ENCODE measurements at regions not wholly inside any gene's neighbourhood (a gene's known extent, or its start where the extent isn't known, plus 50 kb on each side); places are given as distances from the start of the nearest gene placed in this dataset.

DNA sequence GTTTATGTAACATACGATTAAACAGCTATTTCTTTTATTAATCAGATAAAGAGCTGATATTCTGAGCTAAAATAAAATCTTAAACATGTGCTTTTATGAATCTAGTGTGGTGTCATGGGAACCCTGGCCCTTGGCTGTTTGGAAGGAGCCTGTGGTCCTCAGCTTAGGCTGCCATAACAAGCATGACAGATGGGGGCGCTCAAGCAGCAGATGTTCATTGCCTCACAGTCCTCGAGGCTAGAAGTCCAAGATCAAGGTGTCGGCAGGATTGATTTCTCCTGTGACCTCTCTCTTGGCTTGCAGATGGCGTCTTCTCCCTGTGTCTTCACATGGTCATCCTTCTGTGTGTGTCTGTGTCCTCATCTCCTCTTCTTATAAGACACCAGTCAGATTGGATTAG is 448.2 kb downstream of the GADD45G start:
- H3K36me3 ChIP-seq (ENCODE audit: insufficient read depth, low read length): no peaks in the 10 kb centered on the region
- no peaks in the 10 kb centered on the region for H3F3A ChIP-seq (ENCODE audit: insufficient read depth, low read length, poor library complexity, severe bottlenecking)
- no peak overlapping the region for H2AFZ ChIP-seq (ENCODE audit: low read depth, low read length)
- H3K9ac ChIP-seq (ENCODE audit: low read length): no peak overlapping the region
- H3K27ac ChIP-seq (ENCODE audit: low read length): no peak overlapping the region
- no peaks in the 10 kb centered on the region for H3K9me3 ChIP-seq (ENCODE audit: low read length)
- H3K9me2 ChIP-seq (ENCODE audit: insufficient read depth, low read length): no peaks in the 10 kb centered on the region
- no peaks in the 10 kb centered on the region for H3K79me2 ChIP-seq (replicated peaks; ENCODE audit: insufficient read depth, low read length)
- H4K20me1 ChIP-seq (ENCODE audit: insufficient read depth): no peaks in the 10 kb centered on the region
- no peaks in the 10 kb centered on the region for H3K27me3 ChIP-seq (ENCODE audit: insufficient read depth, low read depth, low read length)
- TF ChIP-seq EP300 (conservative IDR thresholded peaks at IDR 0.05; ENCODE audit: poor library complexity, severe bottlenecking) (no peak), SMC3 (conservative IDR thresholded peaks at IDR 0.05; ENCODE audit: poor library complexity) (no peak), RAD21 (conservative IDR thresholded peaks at IDR 0.05) (no peak), EZH2 (IDR thresholded peaks at IDR 0.05; ENCODE audit: borderline replicate concordance, insufficient read depth, low read length, poor library complexity, severe bottlenecking) (no peak), TAF1 (IDR thresholded peaks at IDR 0.05; ENCODE audit: low read depth) (no peak), MXI1 (conservative IDR thresholded peaks at IDR 0.05; ENCODE audit: poor library complexity, severe bottlenecking) (no peak), POLR2AphosphoS5 (IDR thresholded peaks at IDR 0.05) (no peak), REST (IDR thresholded peaks at IDR 0.05; ENCODE audit: borderline replicate concordance) (no peak)
- TF ChIP-seq, protein P1, sequence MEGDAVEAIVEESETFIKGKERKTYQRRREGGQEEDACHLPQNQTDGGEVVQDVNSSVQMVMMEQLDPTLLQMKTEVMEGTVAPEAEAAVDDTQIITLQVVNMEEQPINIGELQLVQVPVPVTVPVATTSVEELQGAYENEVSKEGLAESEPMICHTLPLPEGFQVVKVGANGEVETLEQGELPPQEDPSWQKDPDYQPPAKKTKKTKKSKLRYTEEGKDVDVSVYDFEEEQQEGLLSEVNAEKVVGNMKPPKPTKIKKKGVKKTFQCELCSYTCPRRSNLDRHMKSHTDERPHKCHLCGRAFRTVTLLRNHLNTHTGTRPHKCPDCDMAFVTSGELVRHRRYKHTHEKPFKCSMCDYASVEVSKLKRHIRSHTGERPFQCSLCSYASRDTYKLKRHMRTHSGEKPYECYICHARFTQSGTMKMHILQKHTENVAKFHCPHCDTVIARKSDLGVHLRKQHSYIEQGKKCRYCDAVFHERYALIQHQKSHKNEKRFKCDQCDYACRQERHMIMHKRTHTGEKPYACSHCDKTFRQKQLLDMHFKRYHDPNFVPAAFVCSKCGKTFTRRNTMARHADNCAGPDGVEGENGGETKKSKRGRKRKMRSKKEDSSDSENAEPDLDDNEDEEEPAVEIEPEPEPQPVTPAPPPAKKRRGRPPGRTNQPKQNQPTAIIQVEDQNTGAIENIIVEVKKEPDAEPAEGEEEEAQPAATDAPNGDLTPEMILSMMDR (IDR thresholded peaks at IDR 0.05; ENCODE audit: poor library complexity, severe bottlenecking): no peak
- H3K4me2 ChIP-seq (ENCODE audit: low read length): no peak overlapping the region
- H3K4me3 ChIP-seq (ENCODE audit: low read length): no peak overlapping the region

- H2AFZ ChIP-seq (ENCODE audit: low read depth, low read length): no peak overlapping the region
- TF ChIP-seq SMC3 (conservative IDR thresholded peaks at IDR 0.05; ENCODE audit: poor library complexity) (no peak), MXI1 (conservative IDR thresholded peaks at IDR 0.05; ENCODE audit: poor library complexity, severe bottlenecking) (no peak), RAD21 (conservative IDR thresholded peaks at IDR 0.05) (no peak), TAF1 (IDR thresholded peaks at IDR 0.05; ENCODE audit: low read depth) (no peak), POLR2AphosphoS5 (IDR thresholded peaks at IDR 0.05) (no peak), REST (IDR thresholded peaks at IDR 0.05; ENCODE audit: borderline replicate concordance) (no peak), EZH2 (IDR thresholded peaks at IDR 0.05; ENCODE audit: borderline replicate concordance, insufficient read depth, low read length, poor library complexity, severe bottlenecking) (no peak), EP300 (conservative IDR thresholded peaks at IDR 0.05; ENCODE audit: poor library complexity, severe bottlenecking) (no peak)
- TF ChIP-seq, protein P1 (IDR thresholded peaks at IDR 0.05; ENCODE audit: poor library complexity, severe bottlenecking): no peak
- H3K79me2 ChIP-seq (replicated peaks; ENCODE audit: insufficient read depth, low read length): no peaks in the 10 kb centered on the region
- no peaks in the 10 kb centered on the region for H3F3A ChIP-seq (ENCODE audit: insufficient read depth, low read length, poor library complexity, severe bottlenecking)
- H3K9ac ChIP-seq (ENCODE audit: low read length): no peak overlapping the region
- H3K4me3 ChIP-seq (ENCODE audit: low read length): no peak overlapping the region
- no peaks in the 10 kb centered on the region for H3K9me2 ChIP-seq (ENCODE audit: insufficient read depth, low read length)
- H3K4me2 ChIP-seq (ENCODE audit: low read length): no peak overlapping the region
- no peak overlapping the region for H3K27ac ChIP-seq (ENCODE audit: low read length)
- no peaks in the 10 kb centered on the region for H4K20me1 ChIP-seq (ENCODE audit: insufficient read depth)
- no peaks in the 10 kb centered on the region for H3K9me3 ChIP-seq (ENCODE audit: low read length)
- no peaks in the 10 kb centered on the region for H3K27me3 ChIP-seq (ENCODE audit: insufficient read depth, low read depth, low read length)
- H3K36me3 ChIP-seq (ENCODE audit: insufficient read depth, low read length): no peaks in the 10 kb centered on the region
Observed at GRCh38 chr9:90054810-90055209, 450.0 kb downstream of the GADD45G start.
